CD14-positive monocyte (primary cell): ENCODE measurements at regions not wholly inside any gene's neighbourhood (a gene's known extent, or its start where the extent isn't known, plus 50 kb on each side); places are given as distances from the start of the nearest gene placed in this dataset.

Experiments used
- DNase-seq, 3 donors: peaks; one replicate each; pipeline ENCODE4 v3.0.0-alpha.2; 2011 to 2022
- H2AFZ ChIP-seq: 2 replicates; pipeline ENCODE4 v1.6.0; 2012; ENCODE audit warnings: mild to moderate bottlenecking, low read depth, low read length, inconsistent platforms; ENCODE audit not compliant: insufficient read depth, poor library complexity, severe bottlenecking
- H3K27ac ChIP-seq, 2 donors: 1 replicate in 1 of 2; 2 replicates in 1 of 2; pipeline ENCODE4 v1.5.1; 2012 to 2013; ENCODE audit warnings: low read length in 2 of 2, control low read depth in 1 of 2, inconsistent platforms in 1 of 2, low read depth in 1 of 2, mild to moderate bottlenecking in 1 of 2
- H3K27me3 ChIP-seq, 2 donors: one replicate each; pipeline versions ENCODE4 v1.6.0 to v1.6.1; 2011 to 2013; ENCODE audit warnings: low read length in 2 of 2; ENCODE audit not compliant: control insufficient read depth in 2 of 2, insufficient read depth in 2 of 2
- H3K36me3 ChIP-seq, 2 donors: replicated peaks in 1 of 2; 1 replicate in 1 of 2; 2 replicates in 1 of 2; pipeline versions ENCODE4 v1.5.1 to v1.6.1; 2012 to 2013; ENCODE audit warnings: low read length in 2 of 2, control low read depth in 1 of 2, inconsistent platforms in 1 of 2, mild to moderate bottlenecking in 1 of 2; ENCODE audit not compliant: insufficient read depth in 2 of 2, control insufficient read depth in 1 of 2
- H3K4me1 ChIP-seq, 2 donors: 1 replicate in 1 of 2; 2 replicates in 1 of 2; pipeline versions ENCODE4 v1.5.1 to v1.6.1; 2012 to 2013; ENCODE audit warnings: low read length in 2 of 2, control low read depth in 1 of 2, inconsistent platforms in 1 of 2, mild to moderate bottlenecking in 1 of 2, moderate library complexity in 1 of 2; ENCODE audit not compliant: insufficient read depth in 2 of 2, control insufficient read depth in 1 of 2
- H3K4me2 ChIP-seq: replicated peaks from 2 replicates; pipeline ENCODE3; 2012; ENCODE audit warnings: low read length, moderate library complexity, mild to moderate bottlenecking; ENCODE audit not compliant: poor library complexity, severe bottlenecking; ENCODE audit errors: extremely low read depth
- H3K4me3 ChIP-seq, 3 experiments: fragments of 200-600 bp in 1 of 3; sonication (generic) in 1 of 3; replicated peaks in 1 of 3; 1 replicate in 2 of 3; 2 replicates in 1 of 3; pipeline ENCODE4 v1.5.1; 2011 to 2013; ENCODE audit warnings: low read length in 3 of 3, mild to moderate bottlenecking in 3 of 3, control low read depth in 2 of 3, low read depth in 2 of 3, inconsistent platforms in 1 of 3, moderate library complexity in 1 of 3
- H3K79me2 ChIP-seq: 2 replicates; pipeline ENCODE4 v1.6.0; 2012; ENCODE audit warnings: mild to moderate bottlenecking, control low read depth, inconsistent platforms, low read length, moderate library complexity; ENCODE audit not compliant: insufficient read depth
- H3K9ac ChIP-seq: 2 replicates; pipeline ENCODE4 v1.6.0; 2017; ENCODE audit warnings: low read length, mild to moderate bottlenecking; ENCODE audit not compliant: insufficient read depth, poor library complexity, severe bottlenecking
- H3K9me3 ChIP-seq, 2 donors: replicated peaks in 1 of 2; 1 replicate in 1 of 2; 2 replicates in 1 of 2; pipeline versions ENCODE4 v1.5.1 to v1.6.1; 2012 to 2013; ENCODE audit warnings: low read length in 2 of 2, control low read depth in 1 of 2; ENCODE audit not compliant: control insufficient read depth in 1 of 2, insufficient read depth in 1 of 2
- H4K20me1 ChIP-seq: 2 replicates; pipeline ENCODE4 v1.6.0; 2012; ENCODE audit warnings: mild to moderate bottlenecking, low read length, control low read depth, moderate library complexity; ENCODE audit not compliant: insufficient read depth
- H3K27ac Mint-ChIP-seq, 7 donors: one replicate each; pipeline ENCODE4 v1.8.0; 2020; ENCODE audit warnings: mild to moderate bottlenecking in 7 of 7, mixed read lengths in 7 of 7, moderate library complexity in 6 of 7, inconsistent platforms in 2 of 7
- H3K27me3 Mint-ChIP-seq, 3 donors: one replicate each; pipeline ENCODE4 v1.8.0; 2021 to 2022; ENCODE audit warnings: low read depth in 3 of 3, mild to moderate bottlenecking in 3 of 3, mixed read lengths in 3 of 3, moderate library complexity in 3 of 3, inconsistent platforms in 1 of 3
- H3K36me3 Mint-ChIP-seq, 2 donors: one replicate each; pipeline ENCODE4 v1.8.0; 2020; ENCODE audit warnings: mixed read lengths in 2 of 2, inconsistent platforms in 1 of 2, mild to moderate bottlenecking in 1 of 2
- H3K4me1 Mint-ChIP-seq: one replicate; pipeline ENCODE4 v1.8.0; 2020; ENCODE audit warnings: mild to moderate bottlenecking, mixed read lengths
- H3K4me3 Mint-ChIP-seq, 2 donors: one replicate each; pipeline ENCODE4 v1.8.0; 2020; ENCODE audit warnings: mild to moderate bottlenecking in 2 of 2, mixed read lengths in 2 of 2, moderate library complexity in 1 of 2
- H3K9me3 Mint-ChIP-seq, 7 donors: one replicate each; pipeline ENCODE4 v1.8.0; 2020 to 2022; ENCODE audit warnings: mixed read lengths in 7 of 7, mild to moderate bottlenecking in 6 of 7, moderate library complexity in 6 of 7, inconsistent platforms in 2 of 7
- CTCF ChIP-seq: fragments of 200-600 bp; IDR thresholded peaks from one replicate; pipeline ENCODE4 v1.8.0; 2022; ENCODE audit warnings: antibody characterized with exemption, mild to moderate bottlenecking
- WGBS: methylation state at CpG from one replicate; pipeline ENCODE4 v1.1.5; 2013; ENCODE audit warnings: missing lambda C conversion rate; ENCODE audit not compliant: insufficient coverage; 5-methylcytosine and 5-hydroxymethylcytosine counted together
- intact Hi-C, 2 donors: fragments of 100-400 bp; cut with micrococcal nuclease; formaldehyde crosslinking; loops; one replicate each; pipeline versions ENCODE4 v1.15.0 to v1.15.1; 2023

DNA sequence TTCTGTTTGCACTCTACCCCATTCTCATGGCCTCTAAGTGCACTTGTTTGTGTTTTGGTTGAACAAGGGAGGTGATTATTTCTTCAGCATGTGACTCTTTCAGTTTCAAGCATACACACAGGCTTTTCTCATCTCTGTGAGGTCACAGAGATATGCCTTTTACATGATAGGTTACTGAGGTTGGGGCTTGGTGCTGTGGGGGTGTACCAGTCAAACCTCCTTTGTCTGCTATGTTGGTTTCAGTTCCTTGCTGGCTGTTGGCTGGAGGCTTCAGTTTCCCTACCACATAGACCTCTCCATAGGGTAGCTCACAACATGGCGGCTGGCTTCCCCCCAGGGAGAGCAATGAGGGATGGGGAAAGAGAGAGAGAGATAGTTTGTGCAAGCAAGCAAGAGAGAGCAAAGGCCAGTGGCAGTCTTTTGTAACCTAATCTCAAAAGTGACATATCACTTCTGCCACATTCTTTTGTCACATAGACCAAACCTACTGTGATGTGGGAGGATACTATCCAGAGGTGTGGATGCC, 96.7 kb upstream of the SEMA6A start:
- H3K36me3 ChIP-seq = no peaks in the 10 kb centered on the region
- H4K20me1 ChIP-seq = no peaks in the 10 kb centered on the region
- intact Hi-C loops = no loop called here
- peaks cover 0 to 2% (median 0%) of the 10 kb centered on the region in 3 donors for H3K27me3 Mint-ChIP-seq
- no peak overlapping the region for H2AFZ ChIP-seq
- no peaks in the 10 kb centered on the region for H3K9me3 ChIP-seq
- H3K79me2 ChIP-seq = no peaks in the 10 kb centered on the region
- H3K9me3 Mint-ChIP-seq = peaks cover 0 to 8% (median 0%) of the 10 kb centered on the region in 7 donors
- no peaks in the 10 kb centered on the region for H3K4me1 Mint-ChIP-seq
- no CpG with 5 or more reads among the region's 1 CpG for WGBS
- H3K36me3 Mint-ChIP-seq = no peaks in the 10 kb centered on the region
- H3K4me1 ChIP-seq = no peaks in the 10 kb centered on the region
- no peak overlapping the region for H3K4me3 Mint-ChIP-seq
- H3K27me3 ChIP-seq = no peaks in the 10 kb centered on the region
- no peak for TF ChIP-seq CTCF
- no peak overlapping the region for H3K4me2 ChIP-seq
- no peak overlapping the region for H3K4me3 ChIP-seq
- DNase-seq = no peak
- no peak overlapping the region for H3K27ac Mint-ChIP-seq
- H3K9ac ChIP-seq = no peak overlapping the region
- no peak overlapping the region for H3K27ac ChIP-seq

DNA sequence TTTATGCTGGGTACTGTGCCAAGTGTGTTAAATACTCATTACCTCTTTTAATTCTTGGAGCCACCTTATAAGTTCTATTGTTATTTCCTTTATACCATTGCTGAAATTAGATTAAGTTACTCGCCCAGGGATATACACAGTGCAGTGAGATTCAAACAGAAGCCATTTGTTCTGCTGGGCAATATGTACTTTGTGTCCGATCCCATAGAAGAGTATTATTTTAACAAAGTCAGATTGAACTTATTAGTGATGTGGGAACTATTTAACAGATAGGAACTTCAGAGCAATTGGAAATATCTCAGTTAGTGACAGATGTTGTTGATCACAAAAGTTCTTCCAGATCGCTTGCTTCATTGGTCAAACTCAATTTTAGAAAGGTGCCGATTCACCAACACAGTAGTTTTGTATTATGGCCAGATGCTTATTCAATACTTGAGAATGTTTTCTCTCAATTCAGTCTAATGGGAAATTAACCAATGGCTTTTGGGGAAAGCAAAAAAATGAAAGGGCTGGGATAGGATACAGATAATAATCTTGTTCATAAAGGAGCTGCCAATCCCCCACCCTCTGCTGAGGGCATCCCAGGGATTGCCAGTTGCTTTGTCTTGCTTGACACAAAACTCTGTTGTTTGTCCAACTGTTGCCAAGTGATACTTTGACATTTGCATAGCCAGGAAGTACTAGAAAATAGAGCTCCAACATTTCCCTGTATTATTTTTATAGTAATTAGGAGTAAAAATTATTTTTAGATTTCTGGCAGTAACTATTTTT, 94.8 kb upstream of the SEMA6A start:
- no peak overlapping the region for H3K27ac Mint-ChIP-seq
- DNase-seq = no peak
- H3K4me2 ChIP-seq = no peak overlapping the region
- no peaks in the 10 kb centered on the region for H3K36me3 Mint-ChIP-seq
- no peak overlapping the region for H3K4me3 ChIP-seq
- H3K79me2 ChIP-seq = no peaks in the 10 kb centered on the region
- H3K4me3 Mint-ChIP-seq = no peak overlapping the region
- H4K20me1 ChIP-seq = no peaks in the 10 kb centered on the region
- no peak overlapping the region for H3K9ac ChIP-seq
- peaks cover 0 to 2% (median 2%) of the 10 kb centered on the region in 3 donors for H3K27me3 Mint-ChIP-seq
- no CpG with 5 or more reads among the region's 4 CpGs for WGBS
- no peak for TF ChIP-seq CTCF
- H2AFZ ChIP-seq = no peak overlapping the region
- intact Hi-C loops = no loop called here
- H3K27ac ChIP-seq = no peak overlapping the region
- no peaks in the 10 kb centered on the region for H3K4me1 Mint-ChIP-seq
- H3K36me3 ChIP-seq = no peaks in the 10 kb centered on the region
- peaks cover 0 to 8% (median 4%) of the 10 kb centered on the region in 7 donors for H3K9me3 Mint-ChIP-seq
- no peaks in the 10 kb centered on the region for H3K4me1 ChIP-seq
- no peaks in the 10 kb centered on the region for H3K9me3 ChIP-seq
- H3K27me3 ChIP-seq = no peaks in the 10 kb centered on the region
